AG09319 (cell line): ENCODE measurements at regions not wholly inside any gene's neighbourhood (a gene's known extent, or its start where the extent isn't known, plus 50 kb on each side); places are given as distances from the start of the nearest gene placed in this dataset.

Source experiments
- DNase-seq: peaks from one replicate; pipeline ENCODE4 v3.0.0-alpha.2; 2010; ENCODE audit warnings: low read depth; ENCODE audit errors: extremely low read depth
- TF ChIP-seq, protein P1 (sequence below): IDR thresholded peaks from 2 replicates; pipeline ENCODE4 v1.5.1; 2011; ENCODE audit warnings: low read depth, mild to moderate bottlenecking, inconsistent platforms, low read length, moderate library complexity

DNA sequence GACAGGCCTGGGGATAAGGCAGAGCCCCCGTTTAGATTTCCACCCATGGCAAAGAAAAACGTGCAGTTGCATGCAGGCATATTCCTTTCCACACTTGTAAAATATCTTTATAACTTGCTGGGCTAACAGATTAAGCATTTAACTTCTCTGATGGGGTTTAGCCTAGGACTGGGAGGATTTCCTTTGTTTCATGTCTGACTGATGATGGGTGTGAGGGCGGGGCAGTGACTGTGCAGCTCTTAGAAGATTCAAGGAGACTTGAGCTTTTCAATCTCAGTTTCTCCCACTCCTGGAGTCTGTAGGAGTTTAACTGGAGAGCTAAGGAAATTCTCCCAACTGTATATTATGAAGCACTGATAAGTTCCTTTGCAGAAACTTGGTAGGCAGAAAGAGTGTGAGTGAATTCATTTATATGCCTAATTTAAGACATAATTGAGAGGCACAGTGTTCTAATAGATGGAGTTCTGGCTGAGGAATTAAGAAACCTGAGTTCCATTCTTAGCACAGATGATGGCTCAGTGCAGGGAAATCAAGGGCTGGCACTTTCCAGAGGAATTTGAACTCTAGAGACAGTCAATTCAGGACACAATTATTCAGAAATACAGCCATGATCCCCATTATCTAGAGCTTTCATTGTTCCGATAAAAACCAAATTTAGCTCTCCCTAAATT is 214.6 kb upstream of the CNR1 start:
- DNase-seq, result no peak
- TF ChIP-seq, protein P1, sequence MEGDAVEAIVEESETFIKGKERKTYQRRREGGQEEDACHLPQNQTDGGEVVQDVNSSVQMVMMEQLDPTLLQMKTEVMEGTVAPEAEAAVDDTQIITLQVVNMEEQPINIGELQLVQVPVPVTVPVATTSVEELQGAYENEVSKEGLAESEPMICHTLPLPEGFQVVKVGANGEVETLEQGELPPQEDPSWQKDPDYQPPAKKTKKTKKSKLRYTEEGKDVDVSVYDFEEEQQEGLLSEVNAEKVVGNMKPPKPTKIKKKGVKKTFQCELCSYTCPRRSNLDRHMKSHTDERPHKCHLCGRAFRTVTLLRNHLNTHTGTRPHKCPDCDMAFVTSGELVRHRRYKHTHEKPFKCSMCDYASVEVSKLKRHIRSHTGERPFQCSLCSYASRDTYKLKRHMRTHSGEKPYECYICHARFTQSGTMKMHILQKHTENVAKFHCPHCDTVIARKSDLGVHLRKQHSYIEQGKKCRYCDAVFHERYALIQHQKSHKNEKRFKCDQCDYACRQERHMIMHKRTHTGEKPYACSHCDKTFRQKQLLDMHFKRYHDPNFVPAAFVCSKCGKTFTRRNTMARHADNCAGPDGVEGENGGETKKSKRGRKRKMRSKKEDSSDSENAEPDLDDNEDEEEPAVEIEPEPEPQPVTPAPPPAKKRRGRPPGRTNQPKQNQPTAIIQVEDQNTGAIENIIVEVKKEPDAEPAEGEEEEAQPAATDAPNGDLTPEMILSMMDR, result no peak

DNA sequence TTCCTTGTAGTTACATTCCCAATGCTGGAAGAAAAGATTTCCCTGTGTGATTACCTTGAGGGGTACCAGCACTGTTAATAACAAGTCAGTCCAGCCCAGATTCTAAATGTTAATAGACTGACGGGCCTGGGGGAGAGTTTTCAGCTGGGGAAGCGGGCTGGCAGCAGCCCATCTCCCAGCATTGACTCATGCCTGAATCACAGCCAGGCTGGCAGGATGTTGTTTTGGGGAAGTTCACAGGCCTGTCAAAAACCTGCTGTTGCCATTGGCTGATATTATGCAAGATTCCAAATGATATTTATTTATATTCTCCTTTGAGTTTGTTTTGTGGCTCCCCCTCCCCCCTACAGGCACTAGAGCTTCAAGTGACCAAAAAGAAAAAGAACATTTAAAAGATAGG is 213.9 kb upstream of the CNR1 start:
- TF ChIP-seq, protein P1, result no peak
- no peak for DNase-seq

DNA sequence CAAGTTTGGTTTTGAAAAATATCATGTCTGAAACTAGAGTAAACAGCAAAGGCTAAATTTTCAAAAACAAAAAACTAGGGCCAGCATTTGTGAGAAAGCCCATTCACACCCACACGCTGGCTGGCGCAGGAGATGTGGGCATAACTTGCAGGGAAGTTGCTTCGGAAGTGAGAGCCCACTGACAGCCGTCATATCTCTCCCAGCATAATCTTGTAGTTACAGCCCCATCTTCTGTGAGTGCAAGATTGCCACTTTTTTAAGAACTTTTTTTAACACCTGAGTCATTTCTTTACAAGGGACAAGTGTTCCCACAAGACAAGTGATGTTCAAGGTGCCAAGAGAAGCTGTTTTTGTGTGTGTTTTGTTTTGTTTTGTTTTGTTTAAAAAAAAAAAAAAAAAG is 212.5 kb upstream of the CNR1 start:
- no peak for DNase-seq
- TF ChIP-seq, protein P1, result no peak

DNA sequence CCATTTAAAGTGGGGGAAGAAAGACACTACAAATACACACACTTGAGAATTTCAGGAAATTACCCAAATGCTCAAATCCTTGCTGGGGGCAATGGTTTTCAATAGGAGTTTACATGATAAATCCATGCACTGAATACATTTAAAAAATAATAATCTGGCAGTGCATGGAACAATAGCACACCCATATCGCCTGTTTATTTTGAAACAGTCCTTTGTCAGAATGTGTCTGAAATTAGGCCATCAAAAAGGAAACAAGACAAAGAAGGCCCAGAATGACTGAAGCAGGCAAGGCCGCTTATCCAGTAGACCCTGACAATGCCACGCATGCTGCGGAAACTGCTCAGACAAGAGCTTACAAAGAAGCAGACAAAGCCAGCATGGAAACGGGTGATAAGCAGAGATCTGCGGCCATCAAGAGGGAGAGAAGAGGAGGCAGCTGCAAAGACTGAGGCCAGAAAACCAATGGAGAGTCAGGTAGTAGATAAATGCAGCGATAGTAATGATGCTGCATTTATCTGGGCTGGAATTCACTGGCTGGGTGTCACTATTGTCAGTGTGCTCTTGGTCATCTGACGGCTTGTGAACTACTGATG is 211.9 kb upstream of the CNR1 start:
- DNase-seq, result no peak
- TF ChIP-seq, protein P1, result no peak

DNA sequence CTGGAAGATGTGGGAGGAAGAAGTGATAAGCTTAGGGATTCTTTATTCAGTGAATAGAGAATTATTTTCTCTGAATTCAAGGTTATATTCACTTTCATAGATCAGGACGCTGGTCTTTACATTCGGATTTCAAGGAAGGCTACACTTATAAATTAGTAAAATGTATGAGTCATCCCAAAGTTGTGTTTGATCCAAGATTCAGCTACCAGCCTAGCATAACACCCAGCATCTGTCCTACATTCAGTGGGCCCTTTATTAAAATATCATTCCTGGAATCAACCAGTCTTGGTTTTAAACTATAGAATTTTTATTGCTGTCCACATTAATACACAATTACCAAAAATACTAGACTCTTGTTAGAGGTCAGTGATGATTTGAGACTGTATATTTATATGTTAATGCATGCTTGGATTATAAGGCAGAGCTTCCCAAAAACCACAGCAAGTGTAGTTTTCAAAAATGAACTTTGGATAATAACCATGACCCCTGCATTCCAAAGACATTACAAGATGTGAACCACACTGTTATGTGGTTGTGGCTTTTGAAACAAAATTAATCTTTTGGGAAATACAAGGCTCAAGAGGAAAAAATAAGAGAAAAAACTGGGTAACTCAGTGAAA is 210.7 kb upstream of the CNR1 start:
- DNase-seq, result no peak
- TF ChIP-seq, protein P1, result no peak

DNA sequence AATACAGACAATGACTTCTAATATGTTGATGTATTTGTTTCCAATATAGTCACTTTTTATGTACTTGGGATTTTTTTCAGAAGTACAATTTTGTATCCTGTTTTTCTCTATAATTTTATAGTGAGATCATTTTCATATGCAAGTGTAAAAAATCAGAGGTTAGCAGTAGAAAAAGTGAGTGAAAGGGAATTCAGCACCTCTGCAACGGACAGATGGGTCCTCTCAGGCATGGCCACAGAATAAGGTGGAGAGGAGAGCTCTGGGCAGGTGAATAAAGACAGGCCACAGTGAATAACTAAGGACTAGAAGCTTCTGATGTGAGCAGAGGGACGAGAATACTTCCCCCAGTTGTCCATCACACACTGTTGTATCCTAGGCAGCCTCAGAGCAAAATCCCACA is 210.1 kb upstream of the CNR1 start:
- no peak for DNase-seq
- TF ChIP-seq, protein P1, result no peak

DNA sequence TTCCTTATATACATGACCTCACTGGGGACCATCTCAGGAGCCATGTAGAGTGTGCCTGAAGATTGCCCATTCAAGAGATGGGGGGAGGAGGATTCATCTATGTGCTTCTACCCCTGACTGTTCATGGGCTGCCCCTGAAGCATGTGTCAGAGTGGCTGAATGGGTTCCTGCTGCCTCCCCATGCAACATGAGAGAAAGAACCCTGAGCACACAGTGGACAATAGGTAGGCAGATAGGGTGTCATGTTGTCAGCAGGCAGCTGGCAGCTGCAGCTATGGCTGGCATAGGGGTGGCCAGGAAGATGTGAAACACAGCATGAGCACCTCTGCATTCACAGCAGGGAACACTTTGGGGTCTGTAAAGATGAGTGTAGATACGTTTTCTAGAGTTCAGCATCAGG is 208.4 kb upstream of the CNR1 start:
- TF ChIP-seq, protein P1, result no peak
- no peak for DNase-seq
